ENCODE measurements at regions not wholly inside any gene's neighbourhood (a gene's known extent, or its start where the extent isn't known, plus 50 kb on each side); places are given as distances from the start of the nearest gene placed in this dataset.

DNA sequence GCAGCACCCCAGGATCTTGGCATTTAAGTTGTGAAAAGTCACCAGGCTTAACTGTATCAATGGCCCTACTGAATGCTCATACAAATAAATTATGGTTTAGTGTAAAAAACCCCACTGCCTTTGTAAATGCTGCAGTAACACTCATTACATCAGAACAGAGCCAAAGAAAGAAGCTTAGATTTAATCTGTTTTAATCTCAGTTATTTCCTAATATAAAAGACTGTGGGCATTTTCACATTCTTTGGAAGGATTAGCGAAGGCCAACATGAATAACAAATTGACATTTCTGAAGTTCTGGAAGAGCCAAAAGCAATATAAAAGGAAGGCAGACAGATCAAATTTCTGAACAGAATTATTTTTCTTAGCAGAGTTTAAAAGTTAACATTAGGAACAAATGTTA, 140.0 kb upstream of the HCCS start:
- WGBS = 70% methylated on average over 1 of the region's 1 CpG
- no peak for DNase-seq (ENCODE audit: low spot score in 2 of 2)
- Histone ChIP-seq H3K27me3 (no peaks in the 10 kb centered on the region), H3K9me3 (no peaks in the 10 kb centered on the region), H3K4me1 (no peaks in the 10 kb centered on the region), H3K36me3 (no peaks in the 10 kb centered on the region), H3K4me3 (no peak overlapping the region), H3K27ac (no peak overlapping the region)
- no peak for TF ChIP-seq EP300 (IDR thresholded peaks at IDR 0.05)
- no peak for TF ChIP-seq POLR2AphosphoS5 (IDR thresholded peaks at IDR 0.05)
- TF ChIP-seq, protein P1, sequence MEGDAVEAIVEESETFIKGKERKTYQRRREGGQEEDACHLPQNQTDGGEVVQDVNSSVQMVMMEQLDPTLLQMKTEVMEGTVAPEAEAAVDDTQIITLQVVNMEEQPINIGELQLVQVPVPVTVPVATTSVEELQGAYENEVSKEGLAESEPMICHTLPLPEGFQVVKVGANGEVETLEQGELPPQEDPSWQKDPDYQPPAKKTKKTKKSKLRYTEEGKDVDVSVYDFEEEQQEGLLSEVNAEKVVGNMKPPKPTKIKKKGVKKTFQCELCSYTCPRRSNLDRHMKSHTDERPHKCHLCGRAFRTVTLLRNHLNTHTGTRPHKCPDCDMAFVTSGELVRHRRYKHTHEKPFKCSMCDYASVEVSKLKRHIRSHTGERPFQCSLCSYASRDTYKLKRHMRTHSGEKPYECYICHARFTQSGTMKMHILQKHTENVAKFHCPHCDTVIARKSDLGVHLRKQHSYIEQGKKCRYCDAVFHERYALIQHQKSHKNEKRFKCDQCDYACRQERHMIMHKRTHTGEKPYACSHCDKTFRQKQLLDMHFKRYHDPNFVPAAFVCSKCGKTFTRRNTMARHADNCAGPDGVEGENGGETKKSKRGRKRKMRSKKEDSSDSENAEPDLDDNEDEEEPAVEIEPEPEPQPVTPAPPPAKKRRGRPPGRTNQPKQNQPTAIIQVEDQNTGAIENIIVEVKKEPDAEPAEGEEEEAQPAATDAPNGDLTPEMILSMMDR (IDR thresholded peaks at IDR 0.05) = no peak
- no peak for TF ChIP-seq POLR2A (IDR thresholded peaks at IDR 0.05)

DNA sequence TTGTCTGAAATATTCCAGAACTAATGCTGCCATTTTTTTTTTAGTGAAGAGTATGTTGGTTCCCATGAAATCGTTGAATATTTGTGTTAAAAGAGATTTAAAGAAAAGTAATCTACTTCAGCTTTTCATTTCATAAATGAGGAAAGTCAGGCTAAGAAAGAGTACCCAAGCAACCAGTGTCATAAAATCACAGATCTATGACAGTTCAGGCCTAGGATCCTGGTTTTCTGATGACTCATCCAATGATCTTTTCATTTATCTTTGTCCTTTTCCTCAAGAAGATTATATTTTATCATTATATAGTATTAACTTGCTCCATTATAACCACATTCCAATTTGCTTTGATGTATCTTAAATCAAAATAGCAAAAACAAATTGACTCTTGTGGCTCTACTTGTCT, 139.4 kb upstream of the HCCS start:
- TF ChIP-seq EP300 (IDR thresholded peaks at IDR 0.05) (no peak), POLR2A (IDR thresholded peaks at IDR 0.05) (no peak), POLR2AphosphoS5 (IDR thresholded peaks at IDR 0.05) (no peak)
- TF ChIP-seq, protein P1 (IDR thresholded peaks at IDR 0.05) = no peak
- DNase-seq (ENCODE audit: low spot score in 2 of 2) = no peak
- H3K36me3 ChIP-seq = no peaks in the 10 kb centered on the region
- no peak overlapping the region for H3K4me3 ChIP-seq
- H3K9me3 ChIP-seq = no peaks in the 10 kb centered on the region
- H3K27me3 ChIP-seq = no peaks in the 10 kb centered on the region
- H3K4me1 ChIP-seq = no peaks in the 10 kb centered on the region
- WGBS = 75% methylated on average over 1 of the region's 1 CpG
- no peak overlapping the region for H3K27ac ChIP-seq

DNA sequence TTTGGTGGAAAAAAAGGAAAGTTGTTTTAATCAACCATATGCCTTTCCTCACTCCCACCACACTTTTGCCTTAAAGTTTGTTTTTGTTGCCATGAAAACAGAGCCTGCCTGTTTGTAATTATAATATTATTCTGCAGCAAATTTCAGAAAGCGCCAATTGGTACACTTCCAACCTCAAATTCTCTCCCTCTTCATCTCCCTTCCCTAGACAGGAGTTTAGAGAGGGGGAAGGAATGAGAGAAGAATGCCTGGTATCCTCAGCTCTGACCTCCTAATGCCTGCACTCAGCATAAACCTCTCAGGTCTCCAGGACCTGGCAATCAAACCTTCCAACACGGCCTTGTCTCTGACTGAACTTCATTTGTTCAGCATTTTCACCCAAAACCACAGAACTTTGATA, 138.4 kb upstream of the HCCS start:
- Histone ChIP-seq H3K4me3 (no peak overlapping the region), H3K27me3 (no peaks in the 10 kb centered on the region), H3K27ac (no peak overlapping the region), H3K9me3 (no peaks in the 10 kb centered on the region), H3K36me3 (no peaks in the 10 kb centered on the region), H3K4me1 (no peaks in the 10 kb centered on the region)
- TF ChIP-seq POLR2AphosphoS5 (IDR thresholded peaks at IDR 0.05) = no peak
- no peak for TF ChIP-seq EP300 (IDR thresholded peaks at IDR 0.05)
- TF ChIP-seq, protein P1 (IDR thresholded peaks at IDR 0.05) = no peak
- TF ChIP-seq POLR2A (IDR thresholded peaks at IDR 0.05) = no peak
- 47% methylated on average over 2 of the region's 2 CpGs for WGBS
- no peak for DNase-seq (ENCODE audit: low spot score in 2 of 2)

DNA sequence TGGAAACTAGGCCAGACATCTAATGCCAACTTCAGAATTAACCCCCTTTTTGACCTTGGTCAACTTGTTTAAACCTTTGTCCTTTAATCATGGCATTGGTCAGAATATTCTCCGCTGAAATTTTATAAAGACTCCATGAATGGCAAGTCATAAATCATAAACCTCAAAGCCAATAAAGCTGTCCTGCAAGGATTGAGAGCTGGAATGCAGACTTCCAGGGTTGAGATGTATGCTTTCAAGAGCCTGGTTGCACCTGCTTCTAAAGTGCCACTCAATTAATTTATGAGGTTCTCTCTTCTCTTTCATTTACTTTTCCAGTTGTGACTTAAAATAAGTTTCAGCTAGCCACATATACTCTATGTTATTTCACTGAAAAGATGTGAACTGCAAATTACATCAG, 136.2 kb upstream of the HCCS start:
- no peak for DNase-seq (ENCODE audit: low spot score in 2 of 2)
- no peaks in the 10 kb centered on the region for H3K4me1 ChIP-seq
- no peaks in the 10 kb centered on the region for H3K9me3 ChIP-seq
- H3K36me3 ChIP-seq = no peaks in the 10 kb centered on the region
- TF ChIP-seq EP300 (IDR thresholded peaks at IDR 0.05) (no peak), POLR2A (IDR thresholded peaks at IDR 0.05) (no peak), POLR2AphosphoS5 (IDR thresholded peaks at IDR 0.05) (no peak)
- TF ChIP-seq, protein P1 (IDR thresholded peaks at IDR 0.05) = no peak
- no peak overlapping the region for H3K27ac ChIP-seq
- 27% methylated on average over 1 of the region's 1 CpG for WGBS
- no peak overlapping the region for H3K4me3 ChIP-seq
- H3K27me3 ChIP-seq = no peaks in the 10 kb centered on the region

GRCh38 chrX:10979956-10980355, 131.2 kb upstream of the HCCS start:
- no peak for DNase-seq (ENCODE audit: low spot score in 2 of 2)
- Histone ChIP-seq H3K27me3 (no peaks in the 10 kb centered on the region), H3K4me3 (no peak overlapping the region), H3K27ac (no peak overlapping the region), H3K36me3 (no peaks in the 10 kb centered on the region), H3K9me3 (no peaks in the 10 kb centered on the region), H3K4me1 (no peaks in the 10 kb centered on the region)
- WGBS = 80% methylated on average over 1 of the region's 1 CpG
- TF ChIP-seq POLR2AphosphoS5 (IDR thresholded peaks at IDR 0.05) (no peak), POLR2A (IDR thresholded peaks at IDR 0.05) (no peak), EP300 (IDR thresholded peaks at IDR 0.05) (no peak)
- TF ChIP-seq, protein P1 (IDR thresholded peaks at IDR 0.05) = no peak
